Stimulated activated CD4-positive, alpha-beta T cell treated with anti-CD3 and anti-CD28 coated beads, Interleukin-4, amount 100 ng/mL, for 48 hours (primary cell): ENCODE measurements at regions not wholly inside any gene's neighbourhood (a gene's known extent, or its start where the extent isn't known, plus 50 kb on each side); places are given as distances from the start of the nearest gene placed in this dataset.
"Not testable (repeated sequence)": the region's sequence is repeated elsewhere in the genome, so short reads cannot be mapped to it uniquely, and the experiment has no call there.

Source experiments
- DNase-seq, 2 donors: peaks; one replicate each; pipeline ENCODE4 v3.0.0-alpha.2; 2020; ENCODE audit warnings: low read depth in 2 of 2

DNA sequence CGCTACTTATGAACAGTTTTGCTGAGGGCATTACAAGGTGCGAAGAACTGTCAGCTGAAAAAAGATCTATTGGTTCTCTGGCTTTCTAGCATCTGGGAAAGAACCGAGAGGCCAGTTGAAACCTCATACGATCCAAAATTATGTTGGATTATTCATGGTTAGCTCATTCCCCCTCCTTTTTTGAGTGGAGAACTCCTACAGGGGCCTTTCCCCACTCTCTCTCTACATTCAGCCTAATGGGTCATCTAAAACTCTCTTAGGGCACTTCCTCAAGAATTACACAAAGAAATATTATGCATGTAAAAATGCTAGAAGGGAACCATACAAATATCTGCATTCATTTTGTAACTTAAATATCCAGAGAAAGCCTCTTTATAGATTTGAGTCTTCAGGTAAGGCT lies 358.2 kb downstream of the ADGRL2 start:
- DNase-seq, result no peak

DNA sequence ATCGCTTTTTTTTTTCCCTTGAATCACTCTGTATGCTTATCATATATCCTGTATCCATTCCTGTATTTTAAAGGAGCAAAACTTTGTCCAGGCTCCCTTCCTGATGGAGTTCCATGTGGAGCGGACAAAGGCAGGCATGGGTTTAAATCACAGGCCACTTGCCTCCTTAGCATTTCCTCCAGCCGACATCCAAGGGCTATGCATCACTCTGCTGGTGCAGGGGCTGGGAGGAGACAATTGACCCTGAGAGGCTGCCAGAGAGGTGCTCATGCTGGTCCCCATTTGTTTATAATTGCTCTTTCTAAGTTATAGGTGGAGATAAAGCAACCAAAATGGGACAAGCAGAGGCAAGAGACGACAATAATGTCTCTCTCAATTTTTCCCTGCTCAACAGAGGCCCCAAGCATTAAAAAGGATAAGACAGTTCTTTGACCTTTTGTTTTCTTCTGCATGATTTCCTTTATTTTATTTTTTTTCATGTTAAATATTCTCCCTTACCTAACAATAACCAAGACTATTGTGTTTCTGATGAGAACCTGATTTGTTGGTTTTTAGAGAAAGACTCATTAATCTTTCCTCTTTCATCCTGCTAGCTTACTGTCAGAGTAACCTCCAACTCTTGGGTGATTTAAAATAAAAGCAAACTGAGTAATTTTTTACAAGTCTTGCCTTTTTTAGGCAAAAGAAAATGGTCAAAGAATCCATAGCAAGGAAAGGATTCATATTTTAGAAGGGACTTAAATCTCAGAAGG lies 353.7 kb downstream of the ADGRL2 start:
- no peak for DNase-seq

DNA sequence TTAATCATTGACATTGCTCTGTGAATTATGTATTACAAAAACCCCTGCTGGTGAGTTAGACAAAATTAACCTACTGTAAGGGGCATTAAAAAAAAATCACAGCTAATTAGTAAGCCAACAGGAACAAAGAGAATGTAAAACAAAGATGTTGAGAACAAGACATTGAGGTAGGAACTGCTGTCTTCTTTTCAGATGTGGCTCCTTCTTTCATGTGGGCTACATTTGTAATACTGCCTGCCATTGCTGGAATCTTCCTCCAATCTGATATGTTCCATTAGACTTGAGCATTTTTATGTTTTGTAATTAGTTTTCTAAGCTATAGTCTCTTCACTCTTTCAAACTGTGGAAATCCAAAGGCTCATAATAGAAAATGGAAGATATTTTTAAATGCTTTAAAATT lies 353.0 kb downstream of the ADGRL2 start:
- DNase-seq, result no peak

- DNase-seq, result no peak
These were observed 352.5 kb downstream of the ADGRL2 start for GRCh38 chr1:82153272-82153629.

- no peak for DNase-seq
These were observed 351.9 kb downstream of the ADGRL2 start for GRCh38 chr1:82152356-82153271.

DNA sequence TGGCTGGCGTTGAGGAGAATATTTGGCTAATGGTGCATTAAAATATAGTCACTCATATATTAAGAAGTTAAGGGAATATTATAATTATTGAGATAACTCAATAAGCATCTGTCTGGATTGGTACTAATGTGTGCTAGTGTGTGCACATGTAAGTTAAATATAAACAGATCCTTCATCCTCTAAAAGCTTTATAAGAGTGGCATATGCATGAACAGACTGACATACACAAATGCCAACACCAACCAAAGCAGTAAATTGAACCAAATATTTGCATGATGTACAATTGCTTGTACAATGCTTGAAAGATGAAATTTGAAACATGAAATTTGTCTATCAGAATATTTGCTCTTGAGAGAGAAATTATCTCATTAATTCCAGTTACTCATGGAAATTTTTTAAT lies 344.9 kb downstream of the ADGRL2 start:
- DNase-seq, result no peak

DNA sequence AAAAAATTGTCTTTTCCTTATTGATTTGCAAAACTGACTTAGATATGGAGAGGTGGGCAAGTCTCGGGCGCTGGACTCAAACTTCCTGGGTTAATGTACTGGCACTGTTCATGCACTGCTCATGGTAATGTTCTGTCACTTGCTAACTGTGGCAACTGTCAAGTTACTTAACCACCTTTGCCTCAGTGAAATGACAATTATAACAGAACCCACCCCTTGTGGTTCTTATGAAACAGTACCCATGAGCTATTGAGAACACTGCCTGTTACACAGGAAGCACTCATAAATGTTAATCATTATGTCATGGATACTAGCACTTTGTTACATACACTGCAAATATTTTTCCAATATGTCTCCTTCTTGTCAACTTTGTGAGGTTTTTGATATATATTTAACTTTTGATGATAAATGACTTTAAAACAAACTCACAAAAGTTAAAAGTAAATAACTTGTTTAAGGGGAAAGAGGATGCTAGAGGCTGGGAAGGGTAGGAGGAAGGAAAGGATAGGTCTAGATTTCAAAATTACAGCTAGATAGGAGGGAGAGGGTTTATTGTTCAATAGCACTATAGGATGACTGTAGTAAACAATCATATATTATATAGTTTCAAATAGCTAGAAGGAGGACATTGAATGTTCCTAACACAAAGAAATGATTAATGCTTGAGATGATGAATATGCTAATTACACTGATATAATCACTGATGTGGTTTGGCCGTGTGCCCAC lies 342.5 kb downstream of the ADGRL2 start:
- no peak for DNase-seq

- no peak for DNase-seq
These were observed 340.7 kb downstream of the ADGRL2 start for GRCh38 chr1:82141390-82141789.

- DNase-seq, result no peak
These were observed 339.2 kb downstream of the ADGRL2 start for GRCh38 chr1:82139751-82140468.

DNA sequence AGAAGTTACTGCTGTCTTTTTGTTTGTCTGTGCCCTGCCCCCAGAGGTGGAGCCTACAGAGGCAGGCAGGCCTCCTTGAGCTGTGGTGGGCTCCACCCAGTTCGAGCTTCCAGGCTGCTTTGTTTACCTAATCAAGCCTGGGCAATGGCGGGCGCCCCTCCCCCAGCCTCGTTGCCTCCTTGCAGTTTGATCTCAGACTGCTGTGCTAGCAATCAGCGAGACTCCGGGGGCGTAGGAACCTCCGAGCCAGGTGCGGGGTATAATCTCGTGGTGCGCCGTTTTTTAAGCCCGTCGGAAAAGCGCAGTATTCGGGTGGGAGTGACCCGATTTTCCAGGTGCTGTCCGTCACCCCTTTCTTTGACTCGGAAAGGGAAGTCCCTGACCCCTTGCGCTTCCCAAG lies 335.6 kb downstream of the ADGRL2 start:
- not testable (repeated sequence) for DNase-seq

- no peak for DNase-seq
These were observed 325.1 kb downstream of the ADGRL2 start for GRCh38 chr1:82125866-82126265.

GRCh38 chr1:82125119-82125518 lies 324.4 kb downstream of the ADGRL2 start:
- no peak for DNase-seq

- DNase-seq, result no peak
These were observed 320.7 kb downstream of the ADGRL2 start for GRCh38 chr1:82121421-82121820.

- DNase-seq, result no peak
These were observed 315.4 kb downstream of the ADGRL2 start for GRCh38 chr1:82116105-82116504.

DNA sequence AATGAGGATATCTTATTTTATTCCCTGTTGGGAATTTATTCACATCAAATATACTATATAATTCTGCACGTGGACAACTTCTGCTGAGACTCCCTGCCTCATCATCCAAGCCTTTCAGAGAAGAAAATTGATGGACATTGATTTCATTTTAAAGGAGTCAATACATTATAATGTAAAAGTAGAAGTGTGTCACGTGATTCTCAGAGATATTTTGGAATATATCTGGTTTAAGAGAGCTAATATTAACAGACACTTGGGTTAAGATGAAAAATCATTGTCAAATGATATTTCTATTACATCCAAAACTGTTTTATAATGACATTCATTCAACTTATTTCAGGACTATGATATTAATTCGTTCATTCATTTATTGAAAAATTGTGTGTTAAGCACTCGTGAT lies 314.2 kb downstream of the ADGRL2 start:
- no peak for DNase-seq

- DNase-seq, result no peak
These were observed 309.9 kb downstream of the ADGRL2 start for GRCh38 chr1:82110366-82111254.

- no peak for DNase-seq
These were observed 308.1 kb downstream of the ADGRL2 start for GRCh38 chr1:82108843-82109242.

DNA sequence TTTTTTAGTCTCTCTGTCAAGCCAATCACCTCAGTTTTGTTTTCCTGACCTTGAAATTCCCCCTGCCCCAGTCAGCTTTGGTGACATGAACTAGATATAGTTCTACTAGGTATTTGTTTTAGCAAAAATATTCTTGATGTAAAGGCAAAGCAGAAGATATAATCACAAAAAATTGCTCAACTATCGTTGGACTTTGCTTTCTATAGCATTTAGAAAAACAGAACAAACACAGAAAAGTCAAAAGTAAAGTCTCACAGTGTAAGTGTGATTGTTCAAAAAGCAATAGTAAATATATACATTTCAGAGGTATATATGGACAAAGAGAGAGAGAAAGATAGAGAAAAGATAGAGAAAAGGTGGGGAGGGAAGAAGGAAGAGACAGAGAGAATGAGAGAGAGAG lies 305.9 kb downstream of the ADGRL2 start:
- DNase-seq, result no peak

- no peak for DNase-seq
These were observed 298.4 kb downstream of the ADGRL2 start for GRCh38 chr1:82099170-82099569.

- no peak for DNase-seq
These were observed 293.4 kb downstream of the ADGRL2 start for GRCh38 chr1:82094136-82094535.

- no peak for DNase-seq
These were observed 291.0 kb downstream of the ADGRL2 start for GRCh38 chr1:82091729-82092128.
